SK-N-MC (cell line): ENCODE measurements at regions not wholly inside any gene's neighbourhood (a gene's known extent, or its start where the extent isn't known, plus 50 kb on each side); places are given as distances from the start of the nearest gene placed in this dataset.

Experiments
- EZH2 ChIP-seq: fragments of 200-600 bp; sonication (generic); IDR thresholded peaks from one replicate; pipeline ENCODE4 v1.6.1; 2017; ENCODE audit warnings: antibody characterized with exemption
- POLR2AphosphoS5 ChIP-seq: IDR thresholded peaks from 2 replicates; pipeline ENCODE4 v1.6.1; 2012; ENCODE audit warnings: mild to moderate bottlenecking, low read depth, low read length, borderline replicate concordance

DNA sequence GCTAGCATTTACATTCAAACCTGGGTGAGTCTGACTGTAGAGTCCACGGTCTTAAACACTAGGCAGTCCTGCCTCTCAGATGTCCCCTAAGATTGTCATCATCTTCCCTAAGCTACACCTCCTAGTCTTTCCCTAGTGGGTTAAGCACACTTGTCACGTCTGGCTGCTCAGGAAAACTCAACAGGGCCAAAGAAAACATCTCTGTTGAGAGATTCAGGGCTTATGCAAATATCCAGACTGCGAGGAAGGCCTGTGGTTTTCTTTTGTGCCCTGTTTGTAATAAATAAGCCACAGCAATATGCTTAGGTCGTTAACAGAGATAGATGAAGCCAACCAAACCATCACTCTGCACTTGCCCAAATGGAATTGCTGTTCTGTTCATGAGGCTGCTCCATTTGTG, 472.6 kb upstream of the DEPDC1 start:
- no peak for TF ChIP-seq EZH2
- TF ChIP-seq POLR2AphosphoS5, result no peak
